SKM-1 treated with dmso at 0.1 percent for 144 hours (cell line): ENCODE measurements at regions not wholly inside any gene's neighbourhood (a gene's known extent, or its start where the extent isn't known, plus 50 kb on each side); places are given as distances from the start of the nearest gene placed in this dataset.
A peak's percentile ranks its signal among the peaks of the same experiment; 100 is the strongest.

ENCODE experiments used
- DNase-seq: peaks from one replicate; lab custom pipeline; 2025; ENCODE audit not compliant: unreplicated experiment; lab: John Stamatoyannopoulos, UW

DNA sequence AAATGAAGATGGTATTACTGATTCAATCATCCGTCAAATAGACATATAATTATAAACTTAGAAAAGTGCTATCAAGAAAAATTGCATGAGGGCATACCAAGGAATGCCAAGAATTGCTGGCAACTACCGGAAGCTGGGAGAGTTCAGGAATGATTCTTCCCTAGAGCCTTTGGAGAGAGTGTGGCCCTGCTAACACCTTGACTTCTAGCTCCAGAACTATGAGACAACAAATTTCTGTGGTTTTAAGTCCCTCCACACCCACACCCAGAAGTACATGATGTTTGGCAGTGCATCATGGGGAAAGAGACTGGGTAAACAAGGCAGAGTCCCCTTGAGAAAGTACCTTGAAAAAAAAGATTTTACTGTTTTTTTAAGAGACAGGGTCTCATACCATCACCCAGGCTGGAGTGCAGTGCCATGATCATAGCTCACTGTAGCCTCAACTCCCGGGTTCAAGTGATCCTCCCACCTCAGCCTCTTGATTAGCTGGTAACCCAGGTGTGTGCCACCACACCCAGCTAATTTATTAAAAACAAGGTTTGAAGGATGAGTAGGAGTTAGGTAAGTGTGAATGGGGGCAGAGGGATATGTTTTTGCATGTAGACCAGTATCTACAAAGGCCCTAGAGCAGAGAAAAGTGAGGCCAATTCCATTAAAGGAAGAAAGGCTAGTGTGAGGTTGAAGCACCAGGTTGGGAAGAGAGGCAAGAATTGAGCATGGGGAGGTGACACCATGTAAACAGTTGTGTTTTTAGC lies 53.1 kb downstream of the GSX2 start:
- no peak for DNase-seq

DNA sequence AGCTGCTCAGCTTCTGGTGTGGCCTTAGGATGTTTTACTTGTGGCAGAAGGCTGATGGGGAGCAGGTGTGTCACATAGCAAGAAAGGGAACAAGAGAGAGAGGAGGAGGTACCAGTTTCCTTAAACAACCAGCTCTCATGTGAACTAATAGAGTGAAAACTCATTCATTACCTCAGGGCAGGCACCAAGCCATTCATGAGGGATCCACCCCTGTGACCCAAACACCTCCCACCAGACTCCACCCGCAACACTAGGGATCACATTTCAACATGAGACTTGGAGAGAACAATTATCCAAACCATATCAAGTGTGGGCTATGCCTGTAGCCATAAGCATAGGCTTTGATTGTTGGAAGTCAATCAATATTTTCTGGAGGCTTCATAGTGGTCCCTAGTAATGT lies 56.0 kb downstream of the GSX2 start:
- no peak for DNase-seq

DNA sequence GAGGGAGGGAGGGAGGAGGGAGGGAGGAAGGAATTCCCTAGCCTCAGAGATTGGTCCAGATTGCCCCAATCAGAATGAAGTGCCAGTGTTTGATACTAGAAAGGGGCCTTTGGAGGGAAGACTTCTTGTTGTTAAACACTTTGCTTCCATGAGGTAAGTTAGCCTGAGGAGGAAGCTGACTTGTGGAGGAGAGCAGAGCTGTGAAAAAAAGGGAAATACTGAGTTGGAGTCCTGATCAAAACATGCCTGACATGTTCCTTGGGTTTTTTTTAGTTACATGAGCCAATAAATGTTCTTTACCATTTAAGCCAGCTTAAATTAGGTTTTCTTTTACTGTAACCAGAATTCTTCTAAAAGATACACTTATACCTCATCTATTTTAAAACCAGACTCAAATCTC lies 57.6 kb downstream of the GSX2 start:
- DNase-seq = peak; percentile 35

DNA sequence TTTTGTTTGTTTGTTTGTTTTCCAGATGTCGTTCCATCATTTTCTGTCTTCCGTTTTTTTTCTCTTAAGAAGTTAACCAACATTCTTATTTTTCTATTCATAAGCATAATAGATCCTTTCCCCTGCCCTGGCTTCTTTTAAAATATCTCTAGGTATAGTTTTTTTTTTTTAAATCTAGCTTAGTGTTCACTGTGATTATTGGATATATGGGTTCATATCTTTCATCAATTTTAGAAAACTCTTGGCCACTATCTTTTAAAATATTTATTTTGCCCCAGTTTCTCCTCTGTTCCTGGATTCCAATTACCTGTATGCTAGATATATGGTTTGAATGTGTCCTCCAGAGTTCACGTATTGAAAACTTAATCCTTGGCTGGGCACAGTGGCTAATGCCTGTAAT lies 59.6 kb downstream of the GSX2 start:
- no peak for DNase-seq

DNA sequence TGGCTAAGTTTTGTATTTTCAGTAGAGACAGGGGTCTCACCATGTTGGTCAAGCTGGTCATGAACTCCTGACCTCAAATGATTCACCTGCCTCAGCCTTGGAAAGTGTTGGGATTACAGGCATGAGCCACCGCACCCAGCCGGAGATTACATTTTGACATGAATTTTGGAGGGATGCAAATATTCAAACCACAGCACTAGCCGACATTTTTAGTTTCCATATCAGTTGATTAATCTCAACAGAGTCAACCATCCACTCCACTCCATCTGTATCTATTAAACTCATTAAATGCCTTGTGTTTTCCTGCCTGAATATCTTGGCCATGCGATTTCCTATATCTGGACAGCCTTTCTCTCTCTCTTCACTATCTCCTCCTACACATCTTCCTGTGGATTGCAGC lies 64.1 kb upstream of the PDGFRA start:
- no peak for DNase-seq

DNA sequence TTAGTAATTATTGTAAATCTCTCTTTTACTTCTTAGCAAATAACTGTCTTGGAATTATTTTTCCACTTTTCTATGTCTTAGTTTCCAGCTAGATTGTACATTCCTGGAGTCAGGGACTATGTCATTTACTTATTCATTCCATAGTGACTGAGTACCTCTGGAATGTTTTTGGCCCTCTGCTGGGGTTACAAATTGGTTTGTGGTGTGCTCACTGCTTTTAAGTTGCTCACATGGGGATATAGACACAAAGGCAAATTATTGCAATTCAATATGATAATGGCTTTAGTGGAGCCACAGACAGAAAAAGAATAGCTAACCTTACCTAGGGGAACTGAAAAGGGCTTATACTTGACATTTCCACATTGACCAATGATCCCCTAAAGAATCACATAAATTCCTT lies 63.7 kb upstream of the PDGFRA start:
- DNase-seq = no peak

DNA sequence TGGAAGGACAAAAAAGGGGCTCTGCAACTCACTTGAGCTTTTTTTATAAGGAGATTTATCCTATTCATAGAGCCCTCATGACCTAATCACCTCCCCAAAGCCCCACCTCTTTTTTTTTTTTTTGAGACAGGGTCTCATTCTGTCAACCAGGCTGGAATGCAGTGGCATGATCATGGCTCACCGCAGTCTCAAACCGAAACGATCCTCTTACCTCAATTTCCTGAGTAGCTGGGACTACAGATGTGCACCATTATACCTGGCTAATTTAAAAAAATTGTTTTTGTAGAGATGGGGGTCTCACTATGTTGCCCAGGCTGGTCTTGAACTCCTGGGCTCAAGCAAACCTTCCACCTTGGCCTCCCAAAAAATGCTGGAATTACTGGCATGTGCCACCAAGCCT lies 61.6 kb upstream of the PDGFRA start:
- DNase-seq = no peak

DNA sequence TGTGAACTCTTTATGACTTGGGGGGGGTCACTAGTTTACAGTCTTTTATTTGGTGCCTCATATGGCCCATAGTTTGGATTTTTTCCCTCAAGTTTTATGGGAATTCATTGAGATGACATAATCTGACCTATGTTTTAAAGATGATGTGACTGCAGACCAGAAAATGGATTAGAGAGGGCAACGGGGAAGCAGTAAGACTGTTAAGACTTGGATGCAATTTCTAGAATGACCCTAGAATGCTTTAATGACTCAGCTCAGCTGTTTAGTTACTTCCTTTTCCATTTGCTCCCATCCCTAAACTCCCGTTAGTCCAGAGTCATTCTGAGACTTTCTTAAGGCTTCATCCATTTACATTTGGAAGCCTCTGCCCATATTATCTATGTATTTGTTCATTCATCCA lies 59.9 kb upstream of the PDGFRA start:
- DNase-seq = no peak

DNA sequence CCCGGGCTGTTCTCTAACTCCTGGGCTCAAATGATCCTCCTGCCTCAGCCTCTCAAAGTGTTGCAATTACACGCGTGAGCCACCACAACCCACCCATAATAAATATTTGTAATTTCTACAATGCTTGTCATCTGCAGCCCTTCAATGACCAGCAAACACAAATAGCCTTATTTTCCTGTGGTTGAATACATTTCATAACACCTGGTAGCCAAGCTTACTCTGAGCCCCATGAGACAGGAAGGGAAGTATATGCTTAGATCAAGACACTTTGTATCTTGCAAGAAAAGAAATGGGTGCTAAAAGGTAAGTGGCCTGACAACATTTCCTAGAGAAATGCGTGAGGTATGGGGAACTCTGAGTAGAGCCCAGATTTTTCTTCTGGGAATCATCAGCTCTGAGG lies 56.9 kb upstream of the PDGFRA start:
- DNase-seq = no peak

DNA sequence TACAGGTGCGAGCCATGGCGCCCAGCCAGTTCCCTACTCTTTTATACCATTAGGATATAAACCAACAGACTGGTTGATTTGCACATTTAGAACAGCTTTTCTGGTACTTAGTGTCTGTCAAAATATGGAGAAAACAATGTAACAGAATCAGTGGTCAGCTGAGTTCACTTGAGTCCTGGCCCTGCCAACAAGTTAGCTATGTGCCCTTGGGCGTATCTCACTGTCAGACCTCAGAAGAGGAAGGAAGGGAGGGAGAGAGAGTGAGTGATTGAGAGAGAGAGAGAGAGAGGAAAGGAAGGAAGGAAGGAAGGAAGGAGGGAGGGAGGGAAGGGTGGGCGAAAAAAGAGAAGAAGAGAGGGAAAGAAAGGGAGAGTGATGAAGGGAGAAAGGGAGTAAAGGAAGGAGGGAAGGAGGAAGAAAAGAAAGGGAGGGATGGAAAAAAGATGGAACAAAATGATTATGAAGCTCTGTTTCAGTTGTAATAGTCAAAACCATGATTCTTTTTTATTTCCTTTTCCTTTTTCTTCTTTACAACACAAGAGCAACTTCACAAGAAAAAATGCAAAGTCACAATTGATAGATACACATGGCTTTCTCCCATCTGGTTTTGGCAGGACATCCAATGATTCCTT lies 55.7 kb upstream of the PDGFRA start:
- no peak for DNase-seq

DNA sequence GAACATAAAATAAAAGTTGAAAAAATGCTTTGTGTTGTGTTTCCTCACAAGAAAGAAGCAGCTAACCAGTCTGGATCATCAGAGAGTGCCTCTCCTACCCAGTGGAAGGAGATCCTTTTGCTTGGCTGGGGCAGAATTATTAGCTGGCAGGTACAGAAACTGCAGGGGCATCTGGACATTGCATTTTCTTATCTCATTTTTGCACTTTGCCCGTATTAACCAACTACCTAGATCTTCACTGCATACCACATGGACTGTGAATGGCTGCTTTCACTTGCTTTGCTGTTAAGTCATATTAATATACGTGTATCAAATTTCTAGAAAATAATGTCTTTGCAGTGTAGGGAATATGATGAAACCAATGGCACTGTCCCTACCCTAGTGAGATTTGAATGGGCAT lies 52.9 kb upstream of the PDGFRA start:
- no peak for DNase-seq
